Iris pigment epithelial cell (primary cell): ENCODE measurements at regions not wholly inside any gene's neighbourhood (a gene's known extent, or its start where the extent isn't known, plus 50 kb on each side); places are given as distances from the start of the nearest gene placed in this dataset.

Source experiments
- DNase-seq: peaks from one replicate; pipeline ENCODE4 v3.0.0-alpha.2; 2011; ENCODE audit warnings: low read depth

GRCh38 chr20:57847104-57847503, 137.3 kb upstream of the PMEPA1 start:
- DNase-seq: no peak

- no peak for DNase-seq
These were observed 135.1 kb upstream of the PMEPA1 start for GRCh38 chr20:57844626-57845596.

GRCh38 chr20:57843941-57844625, 134.3 kb upstream of the PMEPA1 start:
- no peak for DNase-seq

GRCh38 chr20:57842720-57843119, 132.9 kb upstream of the PMEPA1 start:
- no peak for DNase-seq

GRCh38 chr20:57841297-57841866, 131.6 kb upstream of the PMEPA1 start:
- DNase-seq: no peak

- no peak for DNase-seq
These were observed 130.9 kb upstream of the PMEPA1 start for GRCh38 chr20:57840504-57841296.

- no peak for DNase-seq
These were observed 130.3 kb upstream of the PMEPA1 start for GRCh38 chr20:57840066-57840465.

GRCh38 chr20:57838670-57839151, 128.9 kb upstream of the PMEPA1 start:
- no peak for DNase-seq

GRCh38 chr20:57837208-57838035, 127.6 kb upstream of the PMEPA1 start:
- no peak for DNase-seq

GRCh38 chr20:57835588-57836455, 126.0 kb upstream of the PMEPA1 start:
- no peak for DNase-seq

GRCh38 chr20:57835074-57835452, 125.2 kb upstream of the PMEPA1 start:
- no peak for DNase-seq

GRCh38 chr20:57834306-57835073, 124.7 kb upstream of the PMEPA1 start:
- DNase-seq: no peak

- no peak for DNase-seq
These were observed 122.3 kb upstream of the PMEPA1 start for GRCh38 chr20:57831993-57832585.

GRCh38 chr20:57831326-57831992, 121.6 kb upstream of the PMEPA1 start:
- no peak for DNase-seq

GRCh38 chr20:57830515-57830895, 120.7 kb upstream of the PMEPA1 start:
- no peak for DNase-seq

GRCh38 chr20:57829805-57830514, 120.1 kb upstream of the PMEPA1 start:
- DNase-seq: no peak

GRCh38 chr20:57829336-57829735, 119.5 kb upstream of the PMEPA1 start:
- DNase-seq: no peak

- no peak for DNase-seq
These were observed 118.9 kb upstream of the PMEPA1 start for GRCh38 chr20:57828696-57829095.
